Lower lobe of right lung (tissue), 2 donors: ENCODE measurements at regions not wholly inside any gene's neighbourhood (a gene's known extent, or its start where the extent isn't known, plus 50 kb on each side); places are given as distances from the start of the nearest gene placed in this dataset.

Source experiments
- ATAC-seq, 2 donors: fragments of 200-7000 bp; cut with Tn5 transposase; one replicate each; pipeline ENCODE4 v1.9.1; 2020 to 2022; ENCODE audit warnings: mild to moderate bottlenecking in 2 of 2, moderate library complexity in 2 of 2
- DNase-seq: peaks from one replicate; pipeline ENCODE4 v3.0.0-alpha.2; 2020
- H3K27ac ChIP-seq: fragments of 200-600 bp; one replicate; pipeline ENCODE4 v1.8.0; 2022
- H3K27me3 ChIP-seq: fragments of 200-600 bp; one replicate; pipeline ENCODE4 v1.8.0; 2022; ENCODE audit warnings: low read depth
- H3K36me3 ChIP-seq: fragments of 200-600 bp; one replicate; pipeline ENCODE4 v1.8.0; 2022; ENCODE audit warnings: mild to moderate bottlenecking
- H3K4me1 ChIP-seq: fragments of 200-600 bp; one replicate; pipeline ENCODE4 v1.8.0; 2022
- H3K4me3 ChIP-seq: fragments of 200-600 bp; one replicate; pipeline ENCODE4 v1.8.0; 2022; ENCODE audit warnings: mild to moderate bottlenecking
- H3K9me3 ChIP-seq: fragments of 200-600 bp; one replicate; pipeline ENCODE4 v1.8.0; 2022
- CTCF ChIP-seq: fragments of 200-600 bp; IDR thresholded peaks from one replicate; pipeline ENCODE4 v1.8.0; 2022; ENCODE audit warnings: antibody characterized with exemption, mild to moderate bottlenecking
- intact Hi-C: fragments of 100-400 bp; cut with DNase I; formaldehyde crosslinking; loops from one replicate; pipeline ENCODE4 v1.11.0; 2022
- donor health status: DM: no; HTN: yes; CAD: no; lungs with severe emphysema.

GRCh38 chr6:45718871-45719270 lies 296.8 kb downstream of the CLIC5 start:
- Histone ChIP-seq H3K4me1 (peaks cover 9% of the 10 kb centered on the region), H3K4me3 (no peak overlapping the region), H3K27me3 (no peaks in the 10 kb centered on the region), H3K36me3 (no peaks in the 10 kb centered on the region), H3K27ac (no peak overlapping the region), H3K9me3 (peaks cover 6% of the 10 kb centered on the region)
- no peak for ATAC-seq
- no peak for DNase-seq
- intact Hi-C loops, result loop anchor here (10.0 kb wide), 1 partner anchor 294 kb away; no protein-coding TSS in a partner anchor
- TF ChIP-seq CTCF, result no peak

GRCh38 chr6:45718131-45718530 lies 297.5 kb downstream of the CLIC5 start:
- no peak for TF ChIP-seq CTCF
- H3K9me3 ChIP-seq, result peaks cover 2% of the 10 kb centered on the region
- DNase-seq (no peak), ATAC-seq (no peak)
- H3K4me3 ChIP-seq, result no peak overlapping the region
- no peaks in the 10 kb centered on the region for H3K27me3 ChIP-seq
- intact Hi-C loops, result loop anchor here (10.0 kb wide), 1 partner anchor 293 kb away; no protein-coding TSS in a partner anchor
- no peaks in the 10 kb centered on the region for H3K36me3 ChIP-seq
- H3K4me1 ChIP-seq, result peaks cover 9% of the 10 kb centered on the region
- no peak overlapping the region for H3K27ac ChIP-seq

GRCh38 chr6:45717715-45718114 lies 297.9 kb downstream of the CLIC5 start:
- Histone ChIP-seq H3K36me3 (no peaks in the 10 kb centered on the region), H3K27me3 (no peaks in the 10 kb centered on the region), H3K4me1 (peaks cover 9% of the 10 kb centered on the region), H3K4me3 (no peak overlapping the region), H3K27ac (no peak overlapping the region), H3K9me3 (no peaks in the 10 kb centered on the region)
- intact Hi-C loops, result loop anchor here (10.0 kb wide), 1 partner anchor 293 kb away; no protein-coding TSS in a partner anchor
- TF ChIP-seq CTCF, result no peak
- DNase-seq, result no peak
- ATAC-seq, result no peak

- Histone ChIP-seq H3K4me3 (no peak overlapping the region), H3K4me1 (peaks cover 9% of the 10 kb centered on the region), H3K36me3 (no peaks in the 10 kb centered on the region), H3K27ac (no peak overlapping the region), H3K27me3 (no peaks in the 10 kb centered on the region), H3K9me3 (no peaks in the 10 kb centered on the region)
- ATAC-seq, result no peak
- DNase-seq, result no peak
- TF ChIP-seq CTCF, result no peak
- intact Hi-C loops, result loop anchor here (10.0 kb wide), 1 partner anchor 292 kb away; no protein-coding TSS in a partner anchor
Observed at GRCh38 chr6:45717027-45717426, 298.6 kb downstream of the CLIC5 start.

GRCh38 chr6:45715508-45715803 lies 300.2 kb downstream of the CLIC5 start:
- intact Hi-C loops, result loop anchor here (10.0 kb wide), 1 partner anchor 291 kb away; no protein-coding TSS in a partner anchor
- Histone ChIP-seq H3K9me3 (no peaks in the 10 kb centered on the region), H3K27ac (no peak overlapping the region), H3K4me3 (no peak overlapping the region), H3K4me1 (peaks cover 9% of the 10 kb centered on the region), H3K36me3 (no peaks in the 10 kb centered on the region), H3K27me3 (no peaks in the 10 kb centered on the region)
- no peak for ATAC-seq
- TF ChIP-seq CTCF, result no peak
- no peak for DNase-seq
